Uterus (tissue), 3 donors: ENCODE measurements at regions not wholly inside any gene's neighbourhood (a gene's known extent, or its start where the extent isn't known, plus 50 kb on each side); places are given as distances from the start of the nearest gene placed in this dataset.

Experiments used
- DNase-seq, 2 donors: peaks; one replicate each; pipeline ENCODE4 v3.0.0-alpha.2; 2019 to 2020
- H3K27ac ChIP-seq, 2 donors: fragments of 200-600 bp; sonication (generic); 1 replicate in 1 of 2; 2 replicates in 1 of 2; pipeline ENCODE4 v1.5.1; 2016 to 2018
- H3K27me3 ChIP-seq, 2 donors: fragments of 200-600 bp; sonication (generic); one replicate each; pipeline ENCODE4 v1.5.1; 2018 to 2019; ENCODE audit warnings: control low read depth in 1 of 2
- H3K36me3 ChIP-seq, 2 donors: fragments of 200-600 bp; sonication (generic); one replicate each; pipeline ENCODE4 v1.5.1; 2019; ENCODE audit warnings: control low read depth in 1 of 2
- H3K4me1 ChIP-seq, 2 donors: fragments of 200-600 bp; sonication (generic); one replicate each; pipeline ENCODE4 v1.5.1; 2018 to 2019; ENCODE audit warnings: control low read depth in 1 of 2
- H3K4me3 ChIP-seq, 2 donors: fragments of 200-600 bp; sonication (generic); 1 replicate in 1 of 2; 2 replicates in 1 of 2; pipeline ENCODE4 v1.5.1; 2018 to 2019; ENCODE audit warnings: mild to moderate bottlenecking in 1 of 2
- H3K9me3 ChIP-seq, 2 donors: fragments of 200-600 bp; sonication (generic); one replicate each; pipeline ENCODE4 v1.5.1; 2019; ENCODE audit warnings: control low read depth in 1 of 2
- CTCF ChIP-seq, 4 experiments: fragments of 200-600 bp in 2 of 4; fragments of 450-650 bp in 2 of 4; sonication (generic) in 2 of 4; IDR thresholded peaks; one replicate each; pipeline ENCODE4 v1.5.1; 2016 to 2019; ENCODE audit warnings: antibody characterized with exemption in 4 of 4, mild to moderate bottlenecking in 2 of 4, moderate library complexity in 1 of 4
- POLR2A ChIP-seq, 2 donors: fragments of 450-650 bp; IDR thresholded peaks; one replicate each; pipeline ENCODE4 v1.6.1; 2016; ENCODE audit warnings: antibody characterized with exemption in 2 of 2, mild to moderate bottlenecking in 1 of 2, moderate library complexity in 1 of 2
- intact Hi-C: fragments of 100-400 bp; cut with DNase I; formaldehyde crosslinking; loops from one replicate; pipeline ENCODE4 v1.15.1; 2023; ENCODE audit warnings: low total_unique reads
- donor health status: DM: yes; HTN: yes; CAD: no.

DNA sequence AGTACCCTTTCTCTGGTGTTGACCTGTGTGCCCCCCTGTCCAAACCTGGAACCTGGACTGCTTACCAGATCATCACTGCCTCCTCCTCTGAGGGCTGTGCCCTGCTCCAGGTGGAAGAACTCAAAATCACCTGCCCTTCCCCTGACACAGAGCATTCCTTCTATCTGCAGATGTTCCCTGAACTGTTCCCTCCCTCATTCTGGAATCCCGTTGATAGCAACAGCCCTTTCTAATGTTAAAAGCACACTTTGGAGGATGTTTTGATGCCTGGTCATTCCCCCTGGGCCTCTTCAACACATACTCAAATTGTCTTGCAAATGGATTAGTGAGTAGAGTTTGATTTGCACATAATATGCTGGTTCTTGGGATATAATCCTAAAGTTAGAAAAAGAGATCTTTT lies 225.8 kb downstream of the FGF13 start:
- Histone ChIP-seq H3K36me3 (no peaks in the 10 kb centered on the region), H3K27me3 (no peaks in the 10 kb centered on the region), H3K27ac (no peak overlapping the region), H3K4me1 (no peaks in the 10 kb centered on the region), H3K9me3 (no peaks in the 10 kb centered on the region), H3K4me3 (no peak overlapping the region)
- intact Hi-C loops = no loop called here
- DNase-seq = no peak
- TF ChIP-seq POLR2A (IDR thresholded peaks at IDR 0.05) = no peak
- TF ChIP-seq CTCF (IDR thresholded peaks at IDR 0.05) = no peak

DNA sequence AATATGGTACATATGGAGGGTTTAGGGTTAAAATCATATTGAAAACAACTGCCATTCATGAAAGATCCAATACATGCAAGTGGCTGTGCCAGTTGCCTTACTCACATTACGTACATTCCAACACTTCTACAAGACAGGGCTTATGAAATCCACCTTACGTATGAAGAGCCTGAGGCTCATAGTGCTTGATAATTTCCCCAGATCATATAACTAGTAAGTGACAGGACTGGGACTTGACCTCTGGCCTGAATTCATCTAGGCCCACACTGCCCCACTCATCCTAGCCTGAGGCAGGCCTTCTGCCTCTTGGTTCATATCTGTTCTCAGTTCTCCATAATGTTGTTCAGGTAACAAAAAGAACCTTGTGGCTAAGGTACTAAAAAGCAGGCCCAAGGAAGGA lies 226.3 kb downstream of the FGF13 start:
- TF ChIP-seq POLR2A (IDR thresholded peaks at IDR 0.05) = no peak
- no peak for TF ChIP-seq CTCF (IDR thresholded peaks at IDR 0.05)
- DNase-seq = no peak
- Histone ChIP-seq H3K27ac (no peak overlapping the region), H3K4me3 (no peak overlapping the region), H3K9me3 (no peaks in the 10 kb centered on the region), H3K27me3 (no peaks in the 10 kb centered on the region), H3K36me3 (no peaks in the 10 kb centered on the region), H3K4me1 (no peaks in the 10 kb centered on the region)
- intact Hi-C loops = no loop called here

DNA sequence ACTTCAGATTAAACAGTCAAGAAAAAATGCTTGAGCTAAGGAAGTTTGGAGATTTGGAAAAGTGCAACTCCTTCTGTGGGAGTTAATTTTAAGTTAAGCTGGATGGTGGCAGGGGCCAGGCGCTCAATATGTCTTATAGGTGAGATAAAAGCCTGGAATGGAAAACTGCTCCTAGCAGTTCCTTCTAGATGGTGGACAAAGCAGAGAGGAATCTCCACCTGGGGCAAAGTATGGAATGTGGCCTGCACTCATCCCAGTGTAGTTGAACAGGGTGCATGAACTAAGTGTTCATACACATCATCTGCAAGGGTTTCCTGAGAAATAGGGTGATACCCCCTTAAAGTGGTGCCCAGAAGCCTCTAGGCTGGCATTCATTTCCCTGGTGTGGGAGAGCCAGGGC lies 227.1 kb downstream of the FGF13 start:
- intact Hi-C loops = no loop called here
- Histone ChIP-seq H3K27ac (no peak overlapping the region), H3K9me3 (no peaks in the 10 kb centered on the region), H3K27me3 (no peaks in the 10 kb centered on the region), H3K36me3 (no peaks in the 10 kb centered on the region), H3K4me1 (no peaks in the 10 kb centered on the region), H3K4me3 (no peak overlapping the region)
- no peak for TF ChIP-seq POLR2A (IDR thresholded peaks at IDR 0.05)
- no peak for TF ChIP-seq CTCF (IDR thresholded peaks at IDR 0.05)
- DNase-seq = no peak

GRCh38 chrX:138481649-138482048 lies 229.9 kb downstream of the FGF13 start:
- Histone ChIP-seq H3K27ac (no peak overlapping the region), H3K27me3 (no peaks in the 10 kb centered on the region), H3K4me3 (no peak overlapping the region), H3K4me1 (no peaks in the 10 kb centered on the region), H3K9me3 (no peaks in the 10 kb centered on the region), H3K36me3 (no peaks in the 10 kb centered on the region)
- no peak for TF ChIP-seq POLR2A (IDR thresholded peaks at IDR 0.05)
- no peak for TF ChIP-seq CTCF (IDR thresholded peaks at IDR 0.05)
- intact Hi-C loops = no loop called here
- no peak for DNase-seq

- Histone ChIP-seq H3K4me1 (no peaks in the 10 kb centered on the region), H3K27ac (no peak overlapping the region), H3K9me3 (no peaks in the 10 kb centered on the region), H3K36me3 (no peaks in the 10 kb centered on the region), H3K27me3 (no peaks in the 10 kb centered on the region), H3K4me3 (no peak overlapping the region)
- intact Hi-C loops = no loop called here
- no peak for DNase-seq
- no peak for TF ChIP-seq POLR2A (IDR thresholded peaks at IDR 0.05)
- no peak for TF ChIP-seq CTCF (IDR thresholded peaks at IDR 0.05)
Measured at GRCh38 chrX:138463476-138463875, 248.0 kb downstream of the FGF13 start.
